OCI-LY1 (cell line): ENCODE measurements at regions not wholly inside any gene's neighbourhood (a gene's known extent, or its start where the extent isn't known, plus 50 kb on each side); places are given as distances from the start of the nearest gene placed in this dataset.

ENCODE experiments used
- CTCF ChIP-seq: fragments of 200-600 bp; sonication (generic), shearing (Covaris generic); IDR thresholded peaks from 2 replicates; pipeline ENCODE4 v1.5.1; 2017; ENCODE audit warnings: mild to moderate bottlenecking, antibody characterized with exemption, low read length, moderate library complexity, mixed read lengths
- EZH2 ChIP-seq: fragments of 200-600 bp; sonication (generic), shearing (Covaris generic); IDR thresholded peaks from 2 replicates; pipeline ENCODE4 v1.8.0; 2017; ENCODE audit warnings: borderline replicate concordance, mixed run types, mild to moderate bottlenecking, antibody characterized with exemption, low read length, moderate library complexity, mixed read lengths

- TF ChIP-seq EZH2 (no peak), CTCF (no peak)
These were observed 552.1 kb upstream of the CHORDC1 start for GRCh38 chr11:90774727-90775566.
